Panc1 (cell line): ENCODE measurements at regions not wholly inside any gene's neighbourhood (a gene's known extent, or its start where the extent isn't known, plus 50 kb on each side); places are given as distances from the start of the nearest gene placed in this dataset.

ENCODE experiments used
- ATAC-seq: fragments of 200-7000 bp; cut with Tn5 transposase; 2 replicates; pipeline ENCODE4 v1.9.1; 2020; ENCODE audit warnings: mild to moderate bottlenecking, moderate library complexity
- BruUV-seq: library from RNA; stranded (reverse); fragments of 400-500 nt; replicated peaks from 2 replicates; lab custom pipeline; 2021; lab: Mats Ljungman, UMichigan
- CTCF ChIA-PET: fragments of 300-600 bp; sonication (Branson Sonifier 250); formaldehyde crosslinking; loops from one replicate; lab custom pipeline; 2022; ENCODE audit warnings: antibody characterized with exemption; lab: Charles Lee
- POLR2A ChIA-PET: fragments of 300-600 bp; sonication (Branson Sonifier 250); formaldehyde crosslinking; loops from one replicate; lab custom pipeline; 2022; ENCODE audit warnings: antibody characterized with exemption; lab: Charles Lee
- DNase-seq: peaks from one replicate; pipeline ENCODE4 v3.0.0-alpha.2; 2010; ENCODE audit warnings: low read depth, low spot score
- H3K27ac ChIP-seq: 2 replicates; pipeline ENCODE4 v1.5.1; 2011; ENCODE audit warnings: mild to moderate bottlenecking, low read length, inconsistent platforms
- H3K27me3 ChIP-seq: fragments of 200-500 bp; sonication (Bioruptor generic); 2 replicates; pipeline ENCODE4 v1.6.0; 2014; ENCODE audit warnings: low read length, inconsistent platforms; ENCODE audit not compliant: control insufficient read depth, insufficient read depth
- H3K36me3 ChIP-seq: fragments of 200-500 bp; sonication (Bioruptor generic); 2 replicates; pipeline ENCODE4 v1.5.1; 2014; ENCODE audit warnings: inconsistent platforms, mild to moderate bottlenecking, low read length, moderate library complexity; ENCODE audit not compliant: control insufficient read depth, insufficient read depth
- H3K4me1 ChIP-seq: 2 replicates; pipeline ENCODE4 v1.5.1; 2011; ENCODE audit warnings: inconsistent platforms, mild to moderate bottlenecking, low read length, moderate library complexity; ENCODE audit not compliant: control insufficient read depth, insufficient read depth
- H3K4me3 ChIP-seq, 2 experiments: 2 replicates each; pipeline ENCODE4 v1.5.1; 2011 to 2012; ENCODE audit warnings: low read depth in 2 of 2, low read length in 2 of 2, mild to moderate bottlenecking in 2 of 2, inconsistent platforms in 1 of 2, moderate library complexity in 1 of 2
- H3K9me3 ChIP-seq: fragments of 200-500 bp; sonication (Bioruptor generic); 2 replicates; pipeline ENCODE4 v1.5.1; 2014; ENCODE audit warnings: low read depth, mild to moderate bottlenecking, inconsistent platforms, low read length, moderate library complexity; ENCODE audit not compliant: control insufficient read depth, insufficient read depth
- CTCF ChIP-seq: fragments of 450-650 bp; IDR thresholded peaks from 2 replicates; pipeline ENCODE4 v1.5.1; 2017; ENCODE audit warnings: mild to moderate bottlenecking
- POLR2AphosphoS5 ChIP-seq: IDR thresholded peaks from 2 replicates; pipeline ENCODE4 v1.6.1; 2012; ENCODE audit warnings: mild to moderate bottlenecking, low read depth, low read length, moderate library complexity
- REST ChIP-seq, 2 experiments: IDR thresholded peaks; 2 replicates each; pipeline ENCODE4 v1.6.1; 2011 to 2012; ENCODE audit warnings: low read depth in 2 of 2, control low read depth in 1 of 2, low read length in 1 of 2, mild to moderate bottlenecking in 1 of 2, moderate library complexity in 1 of 2; ENCODE audit not compliant: insufficient read depth in 1 of 2
- SIN3A ChIP-seq: IDR thresholded peaks from 2 replicates; pipeline ENCODE4 v1.6.1; 2012; ENCODE audit warnings: low read depth, mild to moderate bottlenecking, low read length, moderate library complexity, borderline replicate concordance; ENCODE audit not compliant: insufficient read depth
- TCF7L2 ChIP-seq: IDR thresholded peaks from 2 replicates; pipeline ENCODE4 v1.6.1; 2011; ENCODE audit warnings: mild to moderate bottlenecking, low read depth, low read length, inconsistent platforms
- in situ Hi-C: cut with HindIII; loops from 2 replicates; pipeline ENCODE4 v1.10.0; 2016; ENCODE audit warnings: low sequenced_read_pairs, low pct_unique_long_range_greater_than_20kb
- intact Hi-C: fragments of 100-400 bp; cut with micrococcal nuclease; formaldehyde crosslinking; loops from one replicate; pipeline ENCODE4 v1.10.0; 2022; ENCODE audit not compliant: unreplicated experiment

- Histone ChIP-seq H3K27me3 (no peaks in the 10 kb centered on the region), H3K4me1 (no peaks in the 10 kb centered on the region), H3K9me3 (no peaks in the 10 kb centered on the region), H3K4me3 (no peak overlapping the region), H3K27ac (no peak overlapping the region), H3K36me3 (no peaks in the 10 kb centered on the region)
- no TSS peak for BruUV-seq
- in situ Hi-C loops: no loop called here
- TF ChIP-seq TCF7L2 (no peak), POLR2AphosphoS5 (no peak), REST (IDR thresholded peaks at IDR 0.05; ENCODE audit: insufficient read depth in 1 of 2, low read depth in 2 of 2, low read length in 1 of 2) (no peak), CTCF (no peak), SIN3A (no peak)
- intact Hi-C loops: no loop called here
- ATAC-seq: no peak
- ChIA-PET CTCF (interaction anchor here (0.6 kb wide), 1 partner anchor 25 kb away, joined by 4 read pairs; no protein-coding TSS in a partner anchor), POLR2A (no interaction called here)
- DNase-seq: no peak
These were observed 130.0 kb downstream of the MBD2 start for GRCh38 chr18:54094474-54094873.

GRCh38 chr18:54090856-54091255 lies 133.6 kb downstream of the MBD2 start:
- ChIA-PET CTCF (no interaction called here), POLR2A (no interaction called here)
- Histone ChIP-seq H3K4me1 (no peaks in the 10 kb centered on the region), H3K9me3 (no peaks in the 10 kb centered on the region), H3K4me3 (no peak overlapping the region), H3K27ac (no peak overlapping the region), H3K36me3 (no peaks in the 10 kb centered on the region), H3K27me3 (no peaks in the 10 kb centered on the region)
- TF ChIP-seq REST (IDR thresholded peaks at IDR 0.05; ENCODE audit: insufficient read depth in 1 of 2, low read depth in 2 of 2, low read length in 1 of 2) (no peak), SIN3A (no peak), TCF7L2 (no peak), CTCF (no peak), POLR2AphosphoS5 (no peak)
- DNase-seq (no peak), ATAC-seq (no peak)
- BruUV-seq: no TSS peak
- intact Hi-C loops: no loop called here
- in situ Hi-C loops: no loop called here
